Globus pallidus (tissue), 1 donor: ENCODE measurements at regions not wholly inside any gene's neighbourhood (a gene's known extent, or its start where the extent isn't known, plus 50 kb on each side); places are given as distances from the start of the nearest gene placed in this dataset.

Source experiments
- DNase-seq: peaks from one replicate; pipeline ENCODE4 v3.0.0-alpha.2; 2015; ENCODE audit warnings: low spot score

- no peak for DNase-seq
Observed at GRCh38 chr9:90245661-90246060, 397.0 kb downstream of the DIRAS2 start.

DNA sequence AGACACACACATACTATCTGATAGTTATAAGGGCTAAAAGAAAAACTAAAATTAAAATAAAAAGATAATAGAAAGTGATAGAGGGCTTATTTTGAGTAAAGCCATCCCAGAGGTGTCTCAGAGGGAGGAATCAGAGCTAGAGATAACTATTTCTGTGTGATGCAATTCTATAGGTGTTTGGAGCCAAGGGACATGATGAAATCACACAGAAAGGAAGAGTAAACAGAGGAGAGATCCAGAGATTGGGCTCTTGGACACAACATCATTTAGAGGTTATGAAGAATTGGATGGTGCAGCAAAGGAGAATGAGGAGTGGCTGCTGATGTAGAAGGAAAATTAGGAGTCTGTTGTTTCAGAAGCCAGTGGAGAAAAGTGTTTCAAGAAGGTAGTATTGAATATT lies 393.5 kb downstream of the DIRAS2 start:
- DNase-seq, result no peak

GRCh38 chr9:90251316-90251715 lies 391.3 kb downstream of the DIRAS2 start:
- DNase-seq, result no peak

- no peak for DNase-seq
Observed at GRCh38 chr9:90256345-90256744, 386.3 kb downstream of the DIRAS2 start.

- no peak for DNase-seq
Observed at GRCh38 chr9:90259311-90260246, 383.0 kb downstream of the DIRAS2 start.

- no peak for DNase-seq
Observed at GRCh38 chr9:90261698-90262097, 380.9 kb downstream of the DIRAS2 start.

- no peak for DNase-seq
Observed at GRCh38 chr9:90268613-90269012, 374.0 kb downstream of the DIRAS2 start.

DNA sequence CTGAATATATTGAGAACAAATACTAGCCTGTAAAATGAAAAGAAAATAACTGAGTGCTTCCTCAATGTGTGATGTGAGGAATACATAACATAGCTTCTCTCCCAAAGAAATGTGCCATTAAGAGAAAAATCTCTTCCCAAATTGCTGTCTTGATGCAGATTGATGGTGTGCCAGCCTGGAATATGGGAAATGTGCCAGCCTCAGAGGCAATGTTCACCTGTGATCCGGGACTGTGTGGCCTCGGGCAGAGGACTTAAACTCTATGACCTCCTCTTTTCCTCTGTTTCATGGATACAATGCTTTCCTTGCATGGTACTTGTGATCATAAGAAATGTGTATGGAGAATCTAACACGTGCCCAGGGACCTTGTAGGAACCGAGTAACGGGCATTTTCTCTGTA lies 370.9 kb downstream of the DIRAS2 start:
- DNase-seq, result no peak

DNA sequence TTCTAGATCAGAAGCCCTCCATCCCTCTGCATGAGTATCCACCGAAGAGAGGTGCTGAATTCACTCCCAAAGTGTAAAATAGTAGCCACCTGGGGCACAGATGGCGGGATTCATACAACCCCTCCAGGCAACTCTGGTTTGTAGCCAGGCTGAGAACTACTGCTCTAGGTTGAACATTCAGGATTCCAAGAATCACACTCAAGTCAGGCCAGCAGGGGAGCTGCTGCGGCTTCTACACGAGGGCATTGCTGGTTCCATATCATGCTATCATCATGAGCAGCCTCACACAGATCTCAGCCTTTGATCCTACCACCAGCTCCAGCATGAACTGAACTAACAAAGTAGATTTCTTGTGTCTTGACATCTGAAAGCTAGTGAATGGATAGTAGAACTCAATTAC lies 367.9 kb downstream of the DIRAS2 start:
- DNase-seq, result no peak

DNA sequence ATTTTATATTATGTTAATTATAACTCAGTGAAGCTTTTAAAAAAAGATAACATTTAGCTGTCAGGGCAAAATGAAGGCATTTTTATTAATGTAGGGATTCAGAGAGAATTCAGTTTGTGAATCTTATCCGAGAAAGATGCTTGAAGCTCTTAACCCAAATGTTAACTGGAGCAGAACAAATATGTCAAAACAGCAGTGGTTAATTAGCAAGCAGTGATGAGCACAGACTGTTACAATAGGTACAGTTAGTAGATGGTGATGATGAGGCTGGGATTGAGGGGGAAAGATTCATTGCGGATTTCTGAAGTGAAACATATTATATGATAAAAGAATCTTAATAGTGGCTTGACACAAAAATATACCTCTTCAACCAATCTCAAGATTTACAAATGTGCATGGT lies 356.7 kb downstream of the DIRAS2 start:
- DNase-seq, result no peak

- no peak for DNase-seq
Observed at GRCh38 chr9:90287567-90288274, 354.9 kb downstream of the DIRAS2 start.

DNA sequence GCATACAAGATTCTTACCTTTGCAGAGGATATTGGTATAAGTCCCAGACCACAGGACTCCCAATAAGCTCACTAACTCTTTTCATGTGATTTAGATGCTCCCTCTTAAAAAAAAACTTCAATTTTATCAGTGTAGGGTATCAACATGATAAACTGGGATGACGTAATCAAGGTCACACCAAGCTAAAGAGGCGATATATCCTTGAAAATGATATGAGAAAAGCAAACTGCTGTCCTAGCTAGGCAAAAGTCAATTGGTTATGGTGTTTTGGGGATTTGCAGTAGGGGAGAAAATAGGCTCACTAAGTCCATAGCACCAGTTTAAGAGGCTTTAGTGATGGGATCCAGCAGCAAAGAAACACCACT lies 354.4 kb downstream of the DIRAS2 start:
- DNase-seq, result no peak

GRCh38 chr9:90290716-90291485 lies 351.7 kb downstream of the DIRAS2 start:
- DNase-seq, result no peak

GRCh38 chr9:90296539-90296938 lies 346.1 kb downstream of the DIRAS2 start:
- no peak for DNase-seq

GRCh38 chr9:90299968-90300367 lies 342.7 kb downstream of the DIRAS2 start:
- DNase-seq, result no peak

GRCh38 chr9:90300611-90301276 lies 341.9 kb downstream of the DIRAS2 start:
- DNase-seq, result no peak

DNA sequence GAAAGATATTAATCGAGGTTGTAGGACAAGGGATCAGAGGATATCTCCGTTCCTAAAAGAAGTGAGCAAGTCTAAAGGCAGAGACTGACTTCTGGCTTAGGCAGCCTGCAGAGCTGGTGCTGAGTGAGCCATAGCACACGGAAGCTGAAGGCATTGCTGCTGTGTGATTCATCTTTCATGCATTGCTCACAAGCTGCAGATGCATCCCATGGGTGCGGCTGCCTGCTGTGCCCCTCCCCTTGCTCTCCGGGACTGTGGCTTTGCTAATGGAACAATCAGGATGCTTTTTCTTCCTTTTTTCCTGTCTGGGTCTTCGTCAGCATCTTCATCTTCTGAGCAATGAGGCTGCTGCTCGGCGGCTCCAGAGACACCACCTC lies 341.4 kb downstream of the DIRAS2 start:
- no peak for DNase-seq

- DNase-seq, result no peak
Observed at GRCh38 chr9:90303655-90304054, 339.0 kb downstream of the DIRAS2 start.

- DNase-seq, result no peak
Observed at GRCh38 chr9:90306158-90306557, 336.5 kb downstream of the DIRAS2 start.

DNA sequence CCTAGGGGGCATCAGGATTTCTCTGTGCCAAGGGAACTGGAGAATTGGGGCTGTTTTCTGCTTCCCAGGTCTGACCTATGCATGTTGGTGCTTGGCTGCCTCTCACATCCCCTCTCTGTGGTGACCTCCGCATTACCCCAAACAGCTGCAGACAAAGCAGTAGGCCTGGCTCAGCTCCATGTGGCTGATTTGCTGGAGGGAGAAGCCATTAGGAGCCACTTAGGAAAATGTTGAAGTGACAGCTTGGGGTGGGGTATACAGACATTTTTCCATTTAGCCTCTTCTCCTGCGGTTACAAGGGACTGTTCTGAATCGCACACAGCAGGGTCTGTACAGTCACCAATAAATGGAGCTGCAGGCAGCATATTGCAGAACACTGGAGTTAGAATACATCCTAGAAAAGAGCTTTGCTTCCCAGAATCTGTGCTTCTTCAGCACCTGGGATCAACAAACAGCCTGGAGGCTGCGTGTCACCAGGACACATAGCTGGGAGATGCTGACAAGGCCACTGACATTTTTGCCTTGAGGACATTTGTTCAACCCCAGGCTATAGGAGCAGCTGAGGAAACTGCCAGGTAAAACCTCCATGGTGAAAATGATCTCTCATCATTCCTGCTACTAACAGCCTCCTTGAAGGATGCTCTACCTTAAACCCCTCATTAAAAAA lies 335.3 kb downstream of the DIRAS2 start:
- no peak for DNase-seq

- DNase-seq, result no peak
Observed at GRCh38 chr9:90307891-90308290, 334.7 kb downstream of the DIRAS2 start.

- DNase-seq, result no peak
Observed at GRCh38 chr9:90308691-90309090, 333.9 kb downstream of the DIRAS2 start.
